ENCODE measurements at regions not wholly inside any gene's neighbourhood (a gene's known extent, or its start where the extent isn't known, plus 50 kb on each side); places are given as distances from the start of the nearest gene placed in this dataset.

DNA sequence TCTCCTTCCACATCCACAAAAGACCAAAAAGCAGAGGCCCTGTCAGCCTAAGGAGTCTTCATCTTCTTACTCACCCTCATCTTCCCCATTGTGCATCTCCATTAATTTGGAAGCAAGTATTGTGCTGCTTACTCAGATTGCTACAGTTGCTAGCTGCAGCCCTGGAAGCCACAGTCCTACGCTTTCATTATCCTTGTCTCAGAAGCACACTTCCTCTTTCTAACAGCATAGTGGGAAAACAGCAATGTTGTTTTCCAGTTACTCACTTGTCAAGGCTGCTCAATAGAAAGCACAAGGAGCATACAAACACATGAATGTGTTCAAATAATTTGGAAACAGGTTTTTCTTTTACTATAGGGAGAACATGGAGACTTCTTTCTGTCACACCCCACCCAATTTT, 76.6 kb upstream of the RBM24 start:
- TF ChIP-seq, protein P1, sequence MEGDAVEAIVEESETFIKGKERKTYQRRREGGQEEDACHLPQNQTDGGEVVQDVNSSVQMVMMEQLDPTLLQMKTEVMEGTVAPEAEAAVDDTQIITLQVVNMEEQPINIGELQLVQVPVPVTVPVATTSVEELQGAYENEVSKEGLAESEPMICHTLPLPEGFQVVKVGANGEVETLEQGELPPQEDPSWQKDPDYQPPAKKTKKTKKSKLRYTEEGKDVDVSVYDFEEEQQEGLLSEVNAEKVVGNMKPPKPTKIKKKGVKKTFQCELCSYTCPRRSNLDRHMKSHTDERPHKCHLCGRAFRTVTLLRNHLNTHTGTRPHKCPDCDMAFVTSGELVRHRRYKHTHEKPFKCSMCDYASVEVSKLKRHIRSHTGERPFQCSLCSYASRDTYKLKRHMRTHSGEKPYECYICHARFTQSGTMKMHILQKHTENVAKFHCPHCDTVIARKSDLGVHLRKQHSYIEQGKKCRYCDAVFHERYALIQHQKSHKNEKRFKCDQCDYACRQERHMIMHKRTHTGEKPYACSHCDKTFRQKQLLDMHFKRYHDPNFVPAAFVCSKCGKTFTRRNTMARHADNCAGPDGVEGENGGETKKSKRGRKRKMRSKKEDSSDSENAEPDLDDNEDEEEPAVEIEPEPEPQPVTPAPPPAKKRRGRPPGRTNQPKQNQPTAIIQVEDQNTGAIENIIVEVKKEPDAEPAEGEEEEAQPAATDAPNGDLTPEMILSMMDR (IDR thresholded peaks at IDR 0.05; ENCODE audit: control insufficient read depth, insufficient read depth, low read depth, low read length, missing control alignments) = no peak
- DNase-seq (ENCODE audit: low read depth) = no peak

DNA sequence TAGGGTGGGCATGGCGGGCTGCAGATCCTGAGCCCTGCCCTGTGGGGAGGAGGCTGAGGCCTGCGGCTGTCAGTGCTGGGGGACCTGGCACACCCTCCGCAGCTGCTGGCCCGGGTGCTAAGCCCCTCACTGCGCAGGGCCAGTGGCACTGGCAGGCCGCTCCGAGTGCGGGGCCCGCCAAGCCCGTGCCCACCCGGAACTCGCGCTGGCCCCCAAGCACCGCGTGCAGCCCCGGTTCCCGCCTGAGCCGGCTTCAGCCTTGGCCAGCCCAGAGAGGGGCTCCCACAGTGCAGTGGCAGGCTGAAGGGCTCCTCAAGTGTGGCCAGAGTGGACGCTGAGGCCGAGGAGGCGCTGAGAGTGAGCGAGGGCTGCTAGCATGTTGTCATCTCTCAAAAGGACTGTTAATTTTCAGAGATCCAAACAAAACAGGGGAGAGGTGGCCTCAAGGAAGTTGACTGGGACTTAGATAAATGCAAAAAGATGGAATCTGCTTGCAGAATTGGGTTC, 74.5 kb upstream of the RBM24 start:
- no peak for DNase-seq (ENCODE audit: low read depth)
- TF ChIP-seq, protein P1 (IDR thresholded peaks at IDR 0.05; ENCODE audit: control insufficient read depth, insufficient read depth, low read depth, low read length, missing control alignments) = no peak
- no peak overlapping the region for H3K4me3 ChIP-seq (ENCODE audit: control insufficient read depth, low read depth, low read length)

More for the DNA sequence above, 76.6 kb upstream of the RBM24 start:
- no peak overlapping the region for H3K4me3 ChIP-seq (ENCODE audit: control insufficient read depth, low read depth, low read length)

- no peak for DNase-seq (ENCODE audit: low read depth)
- TF ChIP-seq, protein P1 (IDR thresholded peaks at IDR 0.05; ENCODE audit: control insufficient read depth, insufficient read depth, low read depth, low read length, missing control alignments) = no peak
- no peak overlapping the region for H3K4me3 ChIP-seq (ENCODE audit: control insufficient read depth, low read depth, low read length)
These were observed 73.9 kb upstream of the RBM24 start for GRCh38 chr6:17207281-17207680.

GRCh38 chr6:17210683-17211082, 70.5 kb upstream of the RBM24 start:
- no peak overlapping the region for H3K4me3 ChIP-seq (ENCODE audit: control insufficient read depth, low read depth, low read length)
- no peak for DNase-seq (ENCODE audit: low read depth)
- TF ChIP-seq, protein P1 (IDR thresholded peaks at IDR 0.05; ENCODE audit: control insufficient read depth, insufficient read depth, low read depth, low read length, missing control alignments) = no peak

DNA sequence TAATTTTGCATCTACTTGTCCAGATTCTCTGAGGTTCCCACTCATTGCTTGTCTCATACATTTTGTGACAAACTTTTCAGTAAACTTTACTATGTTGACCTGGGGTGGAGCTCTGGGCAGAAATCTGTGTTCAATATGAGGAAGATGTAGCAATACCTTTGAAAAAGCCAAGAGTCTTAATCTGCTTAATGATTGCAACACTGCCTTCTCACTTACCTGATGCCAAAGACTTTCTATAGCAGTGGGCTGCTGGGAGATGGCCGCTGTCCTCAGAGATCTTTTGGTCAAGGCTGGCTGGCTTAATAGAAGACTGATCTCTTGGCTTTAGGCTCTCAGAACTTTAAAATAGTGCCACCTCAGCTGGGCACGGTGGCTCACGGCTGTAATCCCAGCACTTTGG, 70.1 kb upstream of the RBM24 start:
- TF ChIP-seq, protein P1 (IDR thresholded peaks at IDR 0.05; ENCODE audit: control insufficient read depth, insufficient read depth, low read depth, low read length, missing control alignments) = no peak
- no peak for DNase-seq (ENCODE audit: low read depth)
- no peak overlapping the region for H3K4me3 ChIP-seq (ENCODE audit: control insufficient read depth, low read depth, low read length)

GRCh38 chr6:17212546-17213371, 68.4 kb upstream of the RBM24 start:
- no peak for DNase-seq (ENCODE audit: low read depth)
- TF ChIP-seq, protein P1 (IDR thresholded peaks at IDR 0.05; ENCODE audit: control insufficient read depth, insufficient read depth, low read depth, low read length, missing control alignments) = no peak
- H3K4me3 ChIP-seq (ENCODE audit: control insufficient read depth, low read depth, low read length) = no peak overlapping the region
